ENCODE measurements at regions not wholly inside any gene's neighbourhood (a gene's known extent, or its start where the extent isn't known, plus 50 kb on each side); places are given as distances from the start of the nearest gene placed in this dataset.

DNA sequence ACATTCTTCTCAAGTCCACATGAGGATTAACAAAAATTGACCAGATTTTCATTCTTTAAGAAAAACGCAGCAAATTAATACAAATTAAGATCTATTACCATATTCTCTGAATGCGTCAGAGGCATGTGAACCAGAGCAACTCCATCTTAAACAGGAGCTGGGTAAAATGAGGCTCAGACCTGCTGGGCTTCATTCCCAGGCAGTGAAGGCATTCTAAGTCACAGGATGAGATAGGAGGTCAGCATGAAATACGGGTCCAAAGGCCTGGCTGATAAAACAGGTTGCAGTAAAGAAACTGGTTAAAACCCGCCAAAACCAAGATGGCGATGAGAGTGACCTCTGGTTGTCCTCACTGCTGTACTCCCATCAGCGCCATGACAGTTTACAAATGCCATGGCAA is 217.6 kb downstream of the RDH14 start:
- no peaks in the 10 kb centered on the region for H3K4me1 Mint-ChIP-seq
- peaks cover 2% of the 10 kb centered on the region for H3K36me3 Mint-ChIP-seq (ENCODE audit: low read depth)
- ATAC-seq = no peak
- H3K9me3 ChIP-seq (ENCODE audit: control insufficient read depth, low read length, poor library complexity, severe bottlenecking) = no peaks in the 10 kb centered on the region
- H3K4me3 Mint-ChIP-seq = no peak overlapping the region
- H3K27me3 Mint-ChIP-seq = peaks cover 4% of the 10 kb centered on the region
- DNase-seq = no peak
- H3K27ac Mint-ChIP-seq = no peak overlapping the region

DNA sequence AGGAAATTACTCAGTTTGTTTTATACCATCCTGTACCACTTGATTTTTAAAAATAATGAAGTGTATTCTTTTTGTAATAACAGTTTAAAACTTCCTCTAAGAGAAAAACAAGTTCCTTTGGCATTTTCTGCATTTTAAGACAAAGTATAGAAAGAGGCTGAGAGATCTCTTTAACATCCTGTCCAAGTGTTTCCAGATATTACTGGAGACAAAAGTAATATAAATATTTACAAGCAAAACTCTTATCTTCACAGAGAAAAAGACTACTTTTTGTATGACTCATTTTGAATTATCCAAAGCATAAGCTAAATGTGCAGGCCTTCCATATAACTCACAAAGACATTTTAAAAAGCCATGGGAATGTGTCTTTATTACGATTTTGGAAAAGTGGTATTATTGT is 221.1 kb downstream of the RDH14 start:
- no peak overlapping the region for H3K27ac Mint-ChIP-seq

GRCh38 chr2:18336975-18337374 is 223.5 kb downstream of the RDH14 start:
- Mint-ChIP-seq H3K27ac (no peak overlapping the region), H3K4me1 (no peaks in the 10 kb centered on the region), H3K27me3 (peaks cover 40% of the 10 kb centered on the region), H3K36me3 (ENCODE audit: low read depth) (peaks cover 2% of the 10 kb centered on the region), H3K4me3 (no peak overlapping the region)
- no peak for ATAC-seq
- H3K9me3 ChIP-seq (ENCODE audit: control insufficient read depth, low read length, poor library complexity, severe bottlenecking) = no peaks in the 10 kb centered on the region
- no peak for DNase-seq

More for the DNA sequence above, 221.1 kb downstream of the RDH14 start:
- Mint-ChIP-seq H3K4me3 (no peak overlapping the region), H3K4me1 (no peaks in the 10 kb centered on the region), H3K27me3 (peaks cover 30% of the 10 kb centered on the region), H3K36me3 (ENCODE audit: low read depth) (peaks cover 2% of the 10 kb centered on the region)
- H3K9me3 ChIP-seq (ENCODE audit: control insufficient read depth, low read length, poor library complexity, severe bottlenecking) = no peaks in the 10 kb centered on the region
- DNase-seq (no peak), ATAC-seq (no peak)

GRCh38 chr2:18332477-18332876 is 228.0 kb downstream of the RDH14 start:
- Mint-ChIP-seq H3K27ac (no peak overlapping the region), H3K4me1 (no peaks in the 10 kb centered on the region), H3K36me3 (ENCODE audit: low read depth) (no peaks in the 10 kb centered on the region), H3K4me3 (no peak overlapping the region), H3K27me3 (peaks cover 36% of the 10 kb centered on the region)
- ATAC-seq = no peak
- H3K9me3 ChIP-seq (ENCODE audit: control insufficient read depth, low read length, poor library complexity, severe bottlenecking) = no peaks in the 10 kb centered on the region
- DNase-seq = no peak

DNA sequence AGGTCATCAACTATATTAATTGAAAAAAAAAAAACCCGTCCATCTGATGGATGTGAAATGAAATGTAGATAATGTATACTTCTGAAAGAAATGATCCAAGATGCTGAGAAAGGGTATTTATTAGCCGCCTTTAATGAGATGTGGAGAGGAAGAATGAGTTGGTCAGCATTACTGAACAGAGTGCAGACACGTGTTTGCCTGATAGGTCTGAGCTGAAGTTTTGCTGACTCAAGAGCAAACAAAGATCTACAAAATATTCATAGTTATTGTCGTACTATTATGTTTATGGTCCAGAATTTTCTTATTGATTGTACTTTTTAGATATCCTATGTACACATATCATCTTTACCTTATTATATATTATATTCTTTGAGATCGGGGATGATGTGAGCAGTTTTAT is 235.3 kb downstream of the RDH14 start:
- Mint-ChIP-seq H3K4me1 (no peaks in the 10 kb centered on the region), H3K36me3 (ENCODE audit: low read depth) (no peaks in the 10 kb centered on the region), H3K27ac (no peak overlapping the region), H3K27me3 (peaks cover 7% of the 10 kb centered on the region), H3K4me3 (no peak overlapping the region)
- no peak for DNase-seq
- H3K9me3 ChIP-seq (ENCODE audit: control insufficient read depth, low read length, poor library complexity, severe bottlenecking) = no peaks in the 10 kb centered on the region
- no peak for ATAC-seq

DNA sequence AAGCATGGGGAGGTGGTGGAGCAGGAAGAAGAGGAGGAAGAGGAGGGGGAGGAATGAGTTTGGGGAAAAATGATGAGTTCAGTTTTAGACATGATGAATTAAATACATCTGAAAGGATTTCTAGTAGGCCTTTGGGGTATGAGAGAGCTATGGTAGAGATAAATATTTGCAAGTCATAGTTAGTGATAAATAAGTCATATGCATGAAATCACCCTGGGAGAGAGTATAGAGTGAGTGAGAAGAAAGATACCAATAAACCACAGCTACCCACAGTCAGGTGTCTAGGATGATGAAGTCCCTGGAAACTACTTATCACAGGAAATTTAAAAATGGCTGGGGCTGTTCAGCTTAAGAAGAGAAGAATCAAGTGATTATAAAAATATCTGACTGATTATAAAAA is 240.5 kb downstream of the RDH14 start:
- DNase-seq (no peak), ATAC-seq (no peak)
- no peaks in the 10 kb centered on the region for H3K9me3 ChIP-seq (ENCODE audit: control insufficient read depth, low read length, poor library complexity, severe bottlenecking)
- Mint-ChIP-seq H3K4me1 (no peaks in the 10 kb centered on the region), H3K4me3 (no peak overlapping the region), H3K27me3 (no peaks in the 10 kb centered on the region), H3K27ac (no peak overlapping the region), H3K36me3 (ENCODE audit: low read depth) (no peaks in the 10 kb centered on the region)

- Mint-ChIP-seq H3K27ac (no peak overlapping the region), H3K4me3 (no peak overlapping the region), H3K27me3 (no peaks in the 10 kb centered on the region), H3K36me3 (ENCODE audit: low read depth) (no peaks in the 10 kb centered on the region), H3K4me1 (no peaks in the 10 kb centered on the region)
- no peaks in the 10 kb centered on the region for H3K9me3 ChIP-seq (ENCODE audit: control insufficient read depth, low read length, poor library complexity, severe bottlenecking)
- ATAC-seq = no peak
- DNase-seq = no peak
Observed at GRCh38 chr2:18317017-18317416, 243.4 kb downstream of the RDH14 start.

GRCh38 chr2:18312818-18313217 is 247.6 kb downstream of the RDH14 start:
- Mint-ChIP-seq H3K4me3 (no peak overlapping the region), H3K27me3 (no peaks in the 10 kb centered on the region), H3K27ac (no peak overlapping the region), H3K4me1 (no peaks in the 10 kb centered on the region), H3K36me3 (ENCODE audit: low read depth) (no peaks in the 10 kb centered on the region)
- no peaks in the 10 kb centered on the region for H3K9me3 ChIP-seq (ENCODE audit: control insufficient read depth, low read length, poor library complexity, severe bottlenecking)
- DNase-seq (no peak), ATAC-seq (no peak)

DNA sequence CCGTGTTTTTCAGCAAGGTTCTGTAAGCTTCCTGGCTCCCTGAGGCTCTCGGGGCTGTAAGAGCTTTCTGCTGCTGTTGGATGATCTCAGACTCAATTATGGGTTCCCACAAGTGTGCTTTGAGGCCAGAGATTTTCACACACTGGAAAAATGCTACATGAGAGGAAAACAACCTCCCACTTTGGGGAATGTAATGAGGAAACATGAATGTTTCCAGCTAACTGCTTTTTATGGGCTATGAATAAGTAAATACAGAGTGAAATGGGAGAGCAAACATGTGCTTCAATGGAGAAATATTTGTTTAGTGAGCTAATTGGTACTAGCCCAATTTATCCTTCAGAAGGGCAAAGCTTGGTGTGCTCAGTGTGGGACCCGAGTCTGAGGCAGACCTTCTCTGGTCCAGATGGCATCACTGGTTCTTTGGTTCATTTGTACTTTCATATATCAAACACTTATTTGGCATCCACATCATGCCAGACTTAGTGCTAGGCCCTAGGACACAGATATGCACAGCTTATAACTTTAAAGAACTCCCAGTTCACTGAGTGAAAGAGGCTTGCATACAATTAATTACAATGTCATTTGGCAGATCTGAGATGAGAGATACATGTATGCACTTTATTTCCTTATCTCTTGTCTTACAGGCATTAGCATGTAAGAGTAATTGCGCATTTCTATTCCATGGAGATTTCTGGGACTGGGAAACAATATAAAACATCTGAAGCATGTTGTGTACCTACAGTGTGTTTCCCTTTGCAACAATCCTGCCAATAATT is 248.8 kb downstream of the RDH14 start:
- ATAC-seq (no peak), DNase-seq (no peak)
- H3K36me3 Mint-ChIP-seq (ENCODE audit: low read depth) = no peaks in the 10 kb centered on the region
- H3K4me1 Mint-ChIP-seq = no peaks in the 10 kb centered on the region
- H3K4me3 Mint-ChIP-seq = no peak overlapping the region
- no peak overlapping the region for H3K27ac Mint-ChIP-seq
- no peaks in the 10 kb centered on the region for H3K9me3 ChIP-seq (ENCODE audit: control insufficient read depth, low read length, poor library complexity, severe bottlenecking)
- H3K27me3 Mint-ChIP-seq = no peaks in the 10 kb centered on the region

GRCh38 chr2:18309627-18310026 is 250.8 kb downstream of the RDH14 start:
- ATAC-seq = no peak
- Mint-ChIP-seq H3K27me3 (no peaks in the 10 kb centered on the region), H3K4me1 (no peaks in the 10 kb centered on the region), H3K36me3 (ENCODE audit: low read depth) (no peaks in the 10 kb centered on the region), H3K4me3 (no peak overlapping the region), H3K27ac (no peak overlapping the region)
- no peak for DNase-seq
- no peaks in the 10 kb centered on the region for H3K9me3 ChIP-seq (ENCODE audit: control insufficient read depth, low read length, poor library complexity, severe bottlenecking)

GRCh38 chr2:18309188-18309587 is 251.3 kb downstream of the RDH14 start:
- ATAC-seq (no peak), DNase-seq (no peak)
- H3K4me1 Mint-ChIP-seq = no peaks in the 10 kb centered on the region
- H3K27me3 Mint-ChIP-seq = no peaks in the 10 kb centered on the region
- H3K27ac Mint-ChIP-seq = no peak overlapping the region
- H3K9me3 ChIP-seq (ENCODE audit: control insufficient read depth, low read length, poor library complexity, severe bottlenecking) = no peaks in the 10 kb centered on the region
- no peaks in the 10 kb centered on the region for H3K36me3 Mint-ChIP-seq (ENCODE audit: low read depth)
- H3K4me3 Mint-ChIP-seq = no peak overlapping the region

- Mint-ChIP-seq H3K4me3 (no peak overlapping the region), H3K27ac (no peak overlapping the region), H3K27me3 (no peaks in the 10 kb centered on the region), H3K36me3 (ENCODE audit: low read depth) (no peaks in the 10 kb centered on the region), H3K4me1 (no peaks in the 10 kb centered on the region)
- H3K9me3 ChIP-seq (ENCODE audit: control insufficient read depth, low read length, poor library complexity, severe bottlenecking) = no peaks in the 10 kb centered on the region
- DNase-seq (no peak), ATAC-seq (no peak)
Observed at GRCh38 chr2:18304849-18305248, 255.6 kb downstream of the RDH14 start.

GRCh38 chr2:18301421-18302139 is 258.9 kb downstream of the RDH14 start:
- DNase-seq (no peak), ATAC-seq (no peak)
- no peaks in the 10 kb centered on the region for H3K9me3 ChIP-seq (ENCODE audit: control insufficient read depth, low read length, poor library complexity, severe bottlenecking)
- no peaks in the 10 kb centered on the region for H3K36me3 Mint-ChIP-seq (ENCODE audit: low read depth)
- H3K27ac Mint-ChIP-seq = no peak overlapping the region
- H3K4me1 Mint-ChIP-seq = no peaks in the 10 kb centered on the region
- no peak overlapping the region for H3K4me3 Mint-ChIP-seq
- H3K27me3 Mint-ChIP-seq = no peaks in the 10 kb centered on the region

All from T-helper 17 cell (primary cell).